ENCODE measurements at regions not wholly inside any gene's neighbourhood (a gene's known extent, or its start where the extent isn't known, plus 50 kb on each side); places are given as distances from the start of the nearest gene placed in this dataset.

GRCh38 chr6:16839631-16840179 is 78.4 kb upstream of the ATXN1 start:
- no peak for TF ChIP-seq CTCF (conservative IDR thresholded peaks at IDR 0.05; ENCODE audit: low read length)
- no peak for TF ChIP-seq EZH2phosphoT487 (IDR thresholded peaks at IDR 0.05; ENCODE audit: borderline replicate concordance, low read depth, low read length)
